ENCODE measurements at regions not wholly inside any gene's neighbourhood (a gene's known extent, or its start where the extent isn't known, plus 50 kb on each side); places are given as distances from the start of the nearest gene placed in this dataset.
"Not testable (repeated sequence)": the region's sequence is repeated elsewhere in the genome, so short reads cannot be mapped to it uniquely, and the experiment has no call there.

GRCh38 chr2:89849731-89850130 lies 1158.3 kb downstream of the RPIA start:
- no peak overlapping the region for H3K4me3 ChIP-seq (ENCODE audit: low read depth, low read length)
- DNase-seq (ENCODE audit: low read depth, low spot score): no peak
- in situ Hi-C loops (cut with HindIII; ENCODE audit: low sequenced_read_pairs): no loop called here
- no peak for TF ChIP-seq CTCF (IDR thresholded peaks at IDR 0.05; ENCODE audit: low read depth, low read length)

GRCh38 chr2:89850481-89850880 lies 1159.0 kb downstream of the RPIA start:
- no peak for TF ChIP-seq CTCF (IDR thresholded peaks at IDR 0.05; ENCODE audit: low read depth, low read length)

GRCh38 chr2:89850881-89851582 lies 1159.6 kb downstream of the RPIA start:
- H3K4me3 ChIP-seq (ENCODE audit: low read depth, low read length): no peak overlapping the region
- TF ChIP-seq CTCF (IDR thresholded peaks at IDR 0.05; ENCODE audit: low read depth, low read length): no peak
- in situ Hi-C loops (cut with HindIII; ENCODE audit: low sequenced_read_pairs): no loop called here
- DNase-seq (ENCODE audit: low read depth, low spot score): no peak

More at GRCh38 chr2:89850481-89850880, 1159.0 kb downstream of the RPIA start:
- H3K4me3 ChIP-seq (ENCODE audit: low read depth, low read length): no peak overlapping the region
- in situ Hi-C loops (cut with HindIII; ENCODE audit: low sequenced_read_pairs): no loop called here
- DNase-seq (ENCODE audit: low read depth, low spot score): no peak

- H3K4me3 ChIP-seq (ENCODE audit: low read depth, low read length): no peak overlapping the region
- TF ChIP-seq CTCF (IDR thresholded peaks at IDR 0.05; ENCODE audit: low read depth, low read length): no peak
- in situ Hi-C loops (cut with HindIII; ENCODE audit: low sequenced_read_pairs): no loop called here
- no peak for DNase-seq (ENCODE audit: low read depth, low spot score)
These were observed 1160.1 kb downstream of the RPIA start for GRCh38 chr2:89851583-89851905.

- DNase-seq (ENCODE audit: low read depth, low spot score); in situ Hi-C loops (cut with HindIII; ENCODE audit: low sequenced_read_pairs); H3K4me3 ChIP-seq (ENCODE audit: low read depth, low read length): not testable (repeated sequence)
These were observed 1162.0 kb downstream of the RPIA start for GRCh38 chr2:89853427-89853826.

- DNase-seq (ENCODE audit: low read depth, low spot score); H3K4me3 ChIP-seq (ENCODE audit: low read depth, low read length); in situ Hi-C loops (cut with HindIII; ENCODE audit: low sequenced_read_pairs): not testable (repeated sequence)
These were observed 1164.3 kb downstream of the RPIA start for GRCh38 chr2:89855752-89856151.

GRCh38 chr2:89856305-89856704 lies 1164.8 kb downstream of the RPIA start:
- in situ Hi-C loops (cut with HindIII; ENCODE audit: low sequenced_read_pairs); DNase-seq (ENCODE audit: low read depth, low spot score): not testable (repeated sequence)

GRCh38 chr2:89862164-89862563 lies 1170.7 kb downstream of the RPIA start:
- H3K4me3 ChIP-seq (ENCODE audit: low read depth, low read length); DNase-seq (ENCODE audit: low read depth, low spot score); in situ Hi-C loops (cut with HindIII; ENCODE audit: low sequenced_read_pairs): not testable (repeated sequence)

More at GRCh38 chr2:89856305-89856704, 1164.8 kb downstream of the RPIA start:
- not testable (repeated sequence) for H3K4me3 ChIP-seq (ENCODE audit: low read depth, low read length)

GRCh38 chr2:89863209-89863608 lies 1171.7 kb downstream of the RPIA start:
- DNase-seq (ENCODE audit: low read depth, low spot score): not testable (repeated sequence)

GRCh38 chr2:89874810-89875595 lies 1183.5 kb downstream of the RPIA start:
- in situ Hi-C loops (cut with HindIII; ENCODE audit: low sequenced_read_pairs); H3K4me3 ChIP-seq (ENCODE audit: low read depth, low read length); DNase-seq (ENCODE audit: low read depth, low spot score): not testable (repeated sequence)

More at GRCh38 chr2:89863209-89863608, 1171.7 kb downstream of the RPIA start:
- H3K4me3 ChIP-seq (ENCODE audit: low read depth, low read length); in situ Hi-C loops (cut with HindIII; ENCODE audit: low sequenced_read_pairs): not testable (repeated sequence)

GRCh38 chr2:89876445-89876844 lies 1185.0 kb downstream of the RPIA start:
- H3K4me3 ChIP-seq (ENCODE audit: low read depth, low read length); DNase-seq (ENCODE audit: low read depth, low spot score); in situ Hi-C loops (cut with HindIII; ENCODE audit: low sequenced_read_pairs): not testable (repeated sequence)

GRCh38 chr2:89876878-89877277 lies 1185.4 kb downstream of the RPIA start:
- DNase-seq (ENCODE audit: low read depth, low spot score); in situ Hi-C loops (cut with HindIII; ENCODE audit: low sequenced_read_pairs); H3K4me3 ChIP-seq (ENCODE audit: low read depth, low read length): not testable (repeated sequence)

GRCh38 chr2:89882880-89883279 lies 1191.4 kb downstream of the RPIA start:
- H3K4me3 ChIP-seq (ENCODE audit: low read depth, low read length); in situ Hi-C loops (cut with HindIII; ENCODE audit: low sequenced_read_pairs); DNase-seq (ENCODE audit: low read depth, low spot score): not testable (repeated sequence)
